Stomach (tissue), 8 donors: ENCODE measurements at regions not wholly inside any gene's neighbourhood (a gene's known extent, or its start where the extent isn't known, plus 50 kb on each side); places are given as distances from the start of the nearest gene placed in this dataset.

Experiments used
- DNase-seq, 2 donors: peaks; one replicate each; pipeline versions ENCODE4 v3.0.0 to v3.0.0-alpha.2; 2013 to 2019
- H3K27ac ChIP-seq, 5 donors: fragments of 200-600 bp in 4 of 5; sonication (generic) in 4 of 5; one replicate each; pipeline ENCODE4 v1.5.1; 2013 to 2019; ENCODE audit warnings: mild to moderate bottlenecking in 1 of 5, moderate library complexity in 1 of 5
- H3K27me3 ChIP-seq, 3 donors: fragments of 200-600 bp; sonication (generic); one replicate each; pipeline ENCODE4 v1.5.1; 2017 to 2019; ENCODE audit warnings: mixed run types in 1 of 3
- H3K36me3 ChIP-seq, 4 donors: fragments of 200-600 bp; sonication (generic); 1 replicate in 3 of 4; 2 replicates in 1 of 4; pipeline ENCODE4 v1.5.1; 2016 to 2019
- H3K4me1 ChIP-seq, 4 donors: fragments of 200-600 bp; sonication (generic); one replicate each; pipeline ENCODE4 v1.5.1; 2016 to 2019
- H3K4me3 ChIP-seq, 4 donors: fragments of 200-600 bp; sonication (generic) in 3 of 4; one replicate each; pipeline ENCODE4 v1.5.1; 2016 to 2019; ENCODE audit warnings: mild to moderate bottlenecking in 1 of 4
- H3K9me3 ChIP-seq, 4 donors: fragments of 200-600 bp; sonication (generic); one replicate each; pipeline ENCODE4 v1.5.1; 2016 to 2019
- EP300 ChIP-seq: sonication (generic); formaldehyde crosslinking; IDR thresholded peaks from one replicate; pipeline ENCODE4 v1.6.1; 2017; ENCODE audit warnings: antibody characterized with exemption
- POLR2A ChIP-seq, 4 donors: fragments of 450-650 bp; IDR thresholded peaks; one replicate each; pipeline ENCODE4 v1.6.1; 2016; ENCODE audit warnings: antibody characterized with exemption in 4 of 4, control low read depth in 2 of 4, mild to moderate bottlenecking in 1 of 4, moderate library complexity in 1 of 4
- POLR2AphosphoS5 ChIP-seq, 3 donors: sonication (generic); formaldehyde crosslinking; IDR thresholded peaks; one replicate each; pipeline ENCODE4 v1.6.1; 2016; ENCODE audit warnings: antibody characterized with exemption in 3 of 3
- WGBS, 5 donors: extraction: QIAGEN DNeasy Blood & Tissue Kit in 3 of 5; methylation state at CpG; one replicate each; pipeline versions ENCODE4 v1.1.5 to v1.1.7; 2013 to 2018; 5-methylcytosine and 5-hydroxymethylcytosine counted together
- intact Hi-C: fragments of 100-400 bp; cut with DNase I; formaldehyde crosslinking; loops from one replicate; pipeline ENCODE4 v1.15.1; 2023; ENCODE audit warnings: low total_unique reads
- TF ChIP-seq, protein P1 (sequence below), 7 experiments: fragments of 450-650 bp in 4 of 7; fragments of 200-600 bp in 3 of 7; sonication (generic) in 3 of 7; IDR thresholded peaks; one replicate each; pipeline ENCODE4 v1.5.1; 2016 to 2019; ENCODE audit warnings: antibody characterized with exemption in 7 of 7, control low read depth in 2 of 7, mild to moderate bottlenecking in 1 of 7
- donor health status: healthy with polysubstance abuse.
- donor health status: Bipolar disorder and iron deficiency.
- donor health status: healthy.

DNA sequence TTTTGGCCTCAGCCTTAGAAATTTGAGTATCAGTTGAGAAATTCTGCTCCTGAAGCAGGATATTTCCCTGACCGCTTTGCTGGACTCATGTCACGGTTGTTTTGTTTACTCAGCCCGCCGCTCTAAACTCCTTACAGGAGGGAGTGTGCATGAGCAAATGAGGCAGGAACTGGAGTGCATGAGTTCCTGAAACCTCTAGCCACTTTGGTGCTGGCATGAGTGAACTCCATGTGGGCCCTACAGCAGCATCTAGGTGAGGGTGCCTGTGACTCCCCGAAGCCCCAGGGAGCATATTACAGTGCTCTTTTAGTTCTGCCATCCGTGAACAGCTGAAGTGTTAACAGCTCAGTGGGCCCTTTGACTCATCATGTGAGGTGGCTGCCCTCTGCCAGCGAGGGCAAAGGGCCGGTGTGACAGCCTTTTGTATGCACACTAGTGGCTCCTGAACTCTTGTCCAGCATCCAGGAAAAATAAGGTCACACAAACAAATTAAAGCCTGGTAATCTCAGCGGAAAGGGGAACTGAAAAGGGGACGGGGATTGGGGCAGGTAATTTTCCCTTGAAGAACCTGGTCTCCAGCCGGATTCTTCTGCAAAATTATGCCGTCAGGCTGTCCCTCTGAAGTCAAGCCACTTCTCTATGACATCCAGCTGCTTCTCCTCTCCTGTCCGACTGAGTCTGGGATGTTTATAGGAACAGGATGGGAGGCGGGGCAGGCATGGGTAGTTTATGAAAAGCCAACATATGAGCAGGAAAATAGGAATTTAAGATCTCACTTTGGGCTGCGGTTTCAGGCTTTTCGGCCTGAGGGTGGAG lies 1668.7 kb downstream of the SUCLG1 start:
- Histone ChIP-seq H3K4me1 (no peaks in the 10 kb centered on the region), H3K27me3 (no peaks in the 10 kb centered on the region), H3K9me3 (no peaks in the 10 kb centered on the region), H3K36me3 (no peaks in the 10 kb centered on the region), H3K4me3 (no peak overlapping the region), H3K27ac (no peak overlapping the region)
- DNase-seq, result peak in 1 of 2 donors; percentile 45
- intact Hi-C loops, result no loop called here
- WGBS, 5 donors, result 45 to 59% (median 49%) methylated on average over 16 of the region's 16 CpGs
- TF ChIP-seq EP300 (no peak), POLR2A (IDR thresholded peaks at IDR 0.05) (no peak), POLR2AphosphoS5 (IDR thresholded peaks at IDR 0.05) (no peak)
- TF ChIP-seq, protein P1, sequence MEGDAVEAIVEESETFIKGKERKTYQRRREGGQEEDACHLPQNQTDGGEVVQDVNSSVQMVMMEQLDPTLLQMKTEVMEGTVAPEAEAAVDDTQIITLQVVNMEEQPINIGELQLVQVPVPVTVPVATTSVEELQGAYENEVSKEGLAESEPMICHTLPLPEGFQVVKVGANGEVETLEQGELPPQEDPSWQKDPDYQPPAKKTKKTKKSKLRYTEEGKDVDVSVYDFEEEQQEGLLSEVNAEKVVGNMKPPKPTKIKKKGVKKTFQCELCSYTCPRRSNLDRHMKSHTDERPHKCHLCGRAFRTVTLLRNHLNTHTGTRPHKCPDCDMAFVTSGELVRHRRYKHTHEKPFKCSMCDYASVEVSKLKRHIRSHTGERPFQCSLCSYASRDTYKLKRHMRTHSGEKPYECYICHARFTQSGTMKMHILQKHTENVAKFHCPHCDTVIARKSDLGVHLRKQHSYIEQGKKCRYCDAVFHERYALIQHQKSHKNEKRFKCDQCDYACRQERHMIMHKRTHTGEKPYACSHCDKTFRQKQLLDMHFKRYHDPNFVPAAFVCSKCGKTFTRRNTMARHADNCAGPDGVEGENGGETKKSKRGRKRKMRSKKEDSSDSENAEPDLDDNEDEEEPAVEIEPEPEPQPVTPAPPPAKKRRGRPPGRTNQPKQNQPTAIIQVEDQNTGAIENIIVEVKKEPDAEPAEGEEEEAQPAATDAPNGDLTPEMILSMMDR (IDR thresholded peaks at IDR 0.05), result no peak

- TF ChIP-seq, protein P1 (IDR thresholded peaks at IDR 0.05), result no peak
- no peak for TF ChIP-seq POLR2AphosphoS5 (IDR thresholded peaks at IDR 0.05)
- no peak for TF ChIP-seq EP300
- no peak for TF ChIP-seq POLR2A (IDR thresholded peaks at IDR 0.05)
- WGBS, 5 donors, result 63 to 73% (median 68%) methylated on average over 2 of the region's 2 CpGs
- Histone ChIP-seq H3K4me1 (no peaks in the 10 kb centered on the region), H3K36me3 (no peaks in the 10 kb centered on the region), H3K4me3 (no peak overlapping the region), H3K27ac (no peak overlapping the region), H3K27me3 (no peaks in the 10 kb centered on the region), H3K9me3 (no peaks in the 10 kb centered on the region)
- intact Hi-C loops, result no loop called here
- DNase-seq, result peak in 1 of 2 donors; percentile 49
These were observed 1669.3 kb downstream of the SUCLG1 start for GRCh38 chr2:82789851-82790205.

- Histone ChIP-seq H3K27me3 (no peaks in the 10 kb centered on the region), H3K36me3 (no peaks in the 10 kb centered on the region), H3K9me3 (peaks cover 0 to 6% (median 0%) of the 10 kb centered on the region in 4 donors), H3K4me1 (no peaks in the 10 kb centered on the region), H3K27ac (no peak overlapping the region), H3K4me3 (no peak overlapping the region)
- intact Hi-C loops, result no loop called here
- DNase-seq, result no peak
- TF ChIP-seq EP300, result no peak
- TF ChIP-seq, protein P1 (IDR thresholded peaks at IDR 0.05), result no peak
- 71 to 88% (median 84%) methylated on average over 2 of the region's 2 CpGs for WGBS, 5 donors
These were observed 1677.7 kb downstream of the SUCLG1 start for GRCh38 chr2:82781176-82781915.

GRCh38 chr2:82780050-82780449 lies 1679.0 kb downstream of the SUCLG1 start:
- no peak for DNase-seq
- intact Hi-C loops, result no loop called here
- peaks cover 0 to 6% (median 0%) of the 10 kb centered on the region in 4 donors for H3K9me3 ChIP-seq

More at GRCh38 chr2:82780050-82780449, 1679.0 kb downstream of the SUCLG1 start:
- Histone ChIP-seq H3K27ac (no peak overlapping the region), H3K27me3 (no peaks in the 10 kb centered on the region), H3K4me3 (no peak overlapping the region), H3K4me1 (no peaks in the 10 kb centered on the region), H3K36me3 (no peaks in the 10 kb centered on the region)
- TF ChIP-seq, protein P1 (IDR thresholded peaks at IDR 0.05), result no peak
- TF ChIP-seq POLR2AphosphoS5 (IDR thresholded peaks at IDR 0.05) (no peak), EP300 (no peak), POLR2A (IDR thresholded peaks at IDR 0.05) (no peak)
- WGBS, 5 donors, result 65 to 77% (median 73%) methylated on average over 7 of the region's 7 CpGs
